ENCODE measurements at regions not wholly inside any gene's neighbourhood (a gene's known extent, or its start where the extent isn't known, plus 50 kb on each side); places are given as distances from the start of the nearest gene placed in this dataset.
"Not testable (repeated sequence)": the region's sequence is repeated elsewhere in the genome, so short reads cannot be mapped to it uniquely, and the experiment has no call there.

- not testable (repeated sequence) for TF ChIP-seq CREB1 (IDR thresholded peaks at IDR 0.05; ENCODE audit: low read depth); CTCF (IDR thresholded peaks at IDR 0.05 in 2 of 3, conservative IDR thresholded peaks at IDR 0.05 in 1 of 3; ENCODE audit: control insufficient read depth in 2 of 3, extremely low read depth in 1 of 3, insufficient read depth in 1 of 3, low read depth in 3 of 3, low read length in 3 of 3)
- peak; percentile 71; the same call in 1 of the 2 replicates for TF ChIP-seq CHD2 (IDR thresholded peaks at IDR 0.05; ENCODE audit: borderline replicate concordance, low read depth, low read length)
Observed at GRCh38 chr16:21513812-21514473, 85.4 kb upstream of the METTL9 start.

Measured in GM12878 (cell line).